Stimulated activated CD4-positive, alpha-beta T cell treated with anti-CD3 and anti-CD28 coated beads, Interleukin-15, amount 100 ng/mL, for 48 hours (primary cell): ENCODE measurements at regions not wholly inside any gene's neighbourhood (a gene's known extent, or its start where the extent isn't known, plus 50 kb on each side); places are given as distances from the start of the nearest gene placed in this dataset.
"Not testable (repeated sequence)": the region's sequence is repeated elsewhere in the genome, so short reads cannot be mapped to it uniquely, and the experiment has no call there.

Source experiments
- DNase-seq, 2 donors: peaks; one replicate each; pipeline ENCODE4 v3.0.0-alpha.2; 2020; ENCODE audit warnings: low read depth in 2 of 2

GRCh38 chr16:26497896-26498295, 568.8 kb upstream of the C16orf82 start:
- DNase-seq = no peak

- no peak for DNase-seq
Observed at GRCh38 chr16:26500326-26500725, 566.4 kb upstream of the C16orf82 start.

- no peak for DNase-seq
Observed at GRCh38 chr16:26505496-26505895, 561.2 kb upstream of the C16orf82 start.

- not testable (repeated sequence) for DNase-seq
Observed at GRCh38 chr16:26508946-26509345, 557.8 kb upstream of the C16orf82 start.

GRCh38 chr16:26510924-26511323, 555.8 kb upstream of the C16orf82 start:
- DNase-seq = no peak

- no peak for DNase-seq
Observed at GRCh38 chr16:26511463-26511862, 555.3 kb upstream of the C16orf82 start.

GRCh38 chr16:26521626-26522025, 545.1 kb upstream of the C16orf82 start:
- no peak for DNase-seq

GRCh38 chr16:26524281-26524680, 542.4 kb upstream of the C16orf82 start:
- no peak for DNase-seq

GRCh38 chr16:26524846-26525245, 541.9 kb upstream of the C16orf82 start:
- no peak for DNase-seq

- DNase-seq = no peak
Observed at GRCh38 chr16:26525856-26526255, 540.9 kb upstream of the C16orf82 start.

- no peak for DNase-seq
Observed at GRCh38 chr16:26526633-26527032, 540.1 kb upstream of the C16orf82 start.

- DNase-seq = no peak
Observed at GRCh38 chr16:26530584-26531289, 536.0 kb upstream of the C16orf82 start.

GRCh38 chr16:26531290-26531730, 535.4 kb upstream of the C16orf82 start:
- DNase-seq = no peak

GRCh38 chr16:26532456-26532855, 534.3 kb upstream of the C16orf82 start:
- no peak for DNase-seq

- no peak for DNase-seq
Observed at GRCh38 chr16:26542198-26542597, 524.5 kb upstream of the C16orf82 start.

- no peak for DNase-seq
Observed at GRCh38 chr16:26546573-26546972, 520.2 kb upstream of the C16orf82 start.

- DNase-seq = no peak
Observed at GRCh38 chr16:26547681-26548080, 519.0 kb upstream of the C16orf82 start.

- no peak for DNase-seq
Observed at GRCh38 chr16:26550111-26550610, 516.6 kb upstream of the C16orf82 start.

- DNase-seq = no peak
Observed at GRCh38 chr16:26554030-26554429, 512.7 kb upstream of the C16orf82 start.

- no peak for DNase-seq
Observed at GRCh38 chr16:26561303-26561702, 505.4 kb upstream of the C16orf82 start.

- DNase-seq = no peak
Observed at GRCh38 chr16:26563018-26563417, 503.7 kb upstream of the C16orf82 start.

- DNase-seq = no peak
Observed at GRCh38 chr16:26567356-26567755, 499.4 kb upstream of the C16orf82 start.

GRCh38 chr16:26569793-26570192, 496.9 kb upstream of the C16orf82 start:
- no peak for DNase-seq

GRCh38 chr16:26578748-26579147, 488.0 kb upstream of the C16orf82 start:
- DNase-seq = no peak
